ENCODE measurements at regions not wholly inside any gene's neighbourhood (a gene's known extent, or its start where the extent isn't known, plus 50 kb on each side); places are given as distances from the start of the nearest gene placed in this dataset.
"Not testable (repeated sequence)": the region's sequence is repeated elsewhere in the genome, so short reads cannot be mapped to it uniquely, and the experiment has no call there.

DNA sequence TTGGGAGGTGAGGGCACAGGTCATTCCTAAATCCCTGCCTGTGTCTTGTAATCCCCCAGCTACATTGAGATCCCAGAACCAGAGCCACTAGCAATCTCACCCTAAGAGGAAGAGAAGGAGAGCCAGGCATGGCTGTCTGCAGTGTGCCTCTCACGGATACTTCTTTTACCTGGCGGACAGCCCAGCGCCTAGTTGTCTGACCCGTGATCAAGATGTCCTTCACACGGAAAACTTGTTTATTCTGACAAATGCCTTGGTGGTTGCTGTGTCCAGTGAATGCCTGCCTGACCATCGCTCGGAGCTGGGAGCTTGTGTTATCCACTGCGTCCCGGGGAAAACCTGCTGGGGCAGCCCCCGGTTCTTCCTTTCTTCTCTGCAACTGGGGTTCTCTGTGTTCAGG, 140.5 kb upstream of the WSCD1 start:
- Histone ChIP-seq H3K9ac (ENCODE audit: low read depth, low read length) (no peak overlapping the region), H3K27me3 (ENCODE audit: control insufficient read depth, insufficient read depth, low read length) (no peaks in the 10 kb centered on the region), H3K36me3 (ENCODE audit: control insufficient read depth, insufficient read depth, low read length) (no peaks in the 10 kb centered on the region)

DNA sequence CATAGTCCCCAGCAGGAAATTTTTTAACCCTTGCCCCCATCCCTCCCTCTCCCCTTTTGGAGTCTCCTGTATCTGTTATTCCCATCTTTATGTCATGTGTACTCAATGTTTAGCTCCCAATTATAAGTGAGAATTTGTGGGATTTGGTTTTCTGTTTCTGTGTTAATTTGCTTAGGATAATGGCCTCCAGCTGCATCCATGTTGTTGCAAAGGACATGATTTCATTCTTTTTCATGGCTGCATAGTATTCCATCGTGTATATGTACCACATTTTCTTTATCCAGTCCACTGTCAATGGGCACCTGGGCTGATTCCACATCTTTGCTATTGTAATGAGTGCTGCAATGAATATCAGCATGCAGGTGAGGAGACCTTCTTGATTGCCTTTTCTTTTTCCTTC, 139.6 kb upstream of the WSCD1 start:
- not testable (repeated sequence) for H3K4me3 ChIP-seq (ENCODE audit: low read depth, low read length); H3K27ac ChIP-seq (ENCODE audit: low read depth, low read length); H3K9ac ChIP-seq (ENCODE audit: low read depth, low read length); H3K36me3 ChIP-seq (ENCODE audit: control insufficient read depth, insufficient read depth, low read length); H3K9me3 ChIP-seq (ENCODE audit: control insufficient read depth, insufficient read depth, low read length); H3K27me3 ChIP-seq (ENCODE audit: control insufficient read depth, insufficient read depth, low read length); H3K4me1 ChIP-seq (ENCODE audit: control insufficient read depth, insufficient read depth, low read length)

More for the DNA sequence above, 140.5 kb upstream of the WSCD1 start:
- H3K27ac ChIP-seq (ENCODE audit: low read depth, low read length), result no peak overlapping the region
- no peak overlapping the region for H3K4me3 ChIP-seq (ENCODE audit: low read depth, low read length)
- no peaks in the 10 kb centered on the region for H3K9me3 ChIP-seq (ENCODE audit: control insufficient read depth, insufficient read depth, low read length)
- H3K4me1 ChIP-seq (ENCODE audit: control insufficient read depth, insufficient read depth, low read length), result no peaks in the 10 kb centered on the region

DNA sequence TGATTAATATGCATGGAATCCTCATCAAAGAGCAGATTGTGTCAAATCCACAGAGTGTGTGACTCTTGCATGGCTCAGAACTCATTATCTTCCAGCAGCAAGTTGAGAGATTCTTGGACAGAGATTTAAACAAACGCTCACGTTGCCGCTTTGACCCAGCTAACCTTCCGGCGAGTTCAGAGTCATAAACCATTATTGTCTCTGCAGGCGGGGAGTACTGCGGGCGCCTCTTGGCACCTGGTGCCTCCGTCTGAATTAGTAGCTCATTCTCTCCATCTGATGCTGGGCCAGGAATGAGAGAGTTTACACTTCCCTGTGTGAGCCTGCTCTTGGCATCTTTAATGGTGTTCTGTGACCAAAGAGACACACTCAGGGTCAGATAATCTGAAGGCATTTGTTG, 138.6 kb upstream of the WSCD1 start:
- H3K36me3 ChIP-seq (ENCODE audit: control insufficient read depth, insufficient read depth, low read length), result no peaks in the 10 kb centered on the region
- H3K4me3 ChIP-seq (ENCODE audit: low read depth, low read length), result no peak overlapping the region
- no peaks in the 10 kb centered on the region for H3K4me1 ChIP-seq (ENCODE audit: control insufficient read depth, insufficient read depth, low read length)
- H3K9ac ChIP-seq (ENCODE audit: low read depth, low read length), result no peak overlapping the region
- no peaks in the 10 kb centered on the region for H3K27me3 ChIP-seq (ENCODE audit: control insufficient read depth, insufficient read depth, low read length)
- no peaks in the 10 kb centered on the region for H3K9me3 ChIP-seq (ENCODE audit: control insufficient read depth, insufficient read depth, low read length)
- H3K27ac ChIP-seq (ENCODE audit: low read depth, low read length), result no peak overlapping the region

DNA sequence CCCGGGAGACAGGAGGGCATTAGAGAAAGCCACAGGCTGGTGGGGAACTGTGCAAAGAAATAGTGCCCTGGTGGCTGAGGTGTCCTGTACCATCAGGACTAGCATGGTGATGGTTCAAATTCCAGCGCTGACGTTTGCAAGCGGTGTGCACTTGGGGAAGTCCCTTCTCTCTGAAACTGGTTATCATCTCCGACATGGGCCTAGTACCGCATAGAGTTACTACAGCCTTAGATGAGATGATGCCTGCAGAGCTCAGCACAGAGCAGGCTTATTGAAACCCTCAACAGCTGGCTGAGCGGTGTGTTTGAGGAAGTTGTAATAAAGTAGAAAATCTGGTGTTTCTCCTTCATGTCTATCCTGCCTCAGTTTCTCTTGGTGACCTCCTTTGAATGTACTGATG, 136.7 kb upstream of the WSCD1 start:
- Histone ChIP-seq H3K36me3 (ENCODE audit: control insufficient read depth, insufficient read depth, low read length) (no peaks in the 10 kb centered on the region), H3K4me3 (ENCODE audit: low read depth, low read length) (no peak overlapping the region), H3K27ac (ENCODE audit: low read depth, low read length) (no peak overlapping the region), H3K9me3 (ENCODE audit: control insufficient read depth, insufficient read depth, low read length) (no peaks in the 10 kb centered on the region), H3K27me3 (ENCODE audit: control insufficient read depth, insufficient read depth, low read length) (no peaks in the 10 kb centered on the region), H3K9ac (ENCODE audit: low read depth, low read length) (no peak overlapping the region), H3K4me1 (ENCODE audit: control insufficient read depth, insufficient read depth, low read length) (no peaks in the 10 kb centered on the region)

DNA sequence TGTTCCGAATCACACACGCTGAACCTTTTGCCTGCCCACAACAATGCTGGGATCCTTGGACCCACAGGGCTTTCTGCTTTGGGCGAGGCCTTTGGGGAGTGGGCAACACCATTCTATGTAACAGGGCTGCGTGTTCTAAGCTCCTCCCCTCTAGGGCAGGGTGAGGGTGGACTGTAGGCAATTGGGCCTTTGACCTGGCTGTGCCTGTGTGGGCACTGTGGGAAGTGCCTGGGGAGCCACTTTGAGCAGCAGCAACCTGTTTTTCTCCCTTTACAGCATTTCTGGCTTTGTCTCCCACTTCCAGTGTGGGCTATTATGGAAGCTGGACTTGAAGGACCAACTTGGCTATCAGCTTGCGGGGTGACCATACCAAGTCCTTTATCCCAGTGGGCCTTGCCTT, 128.9 kb upstream of the WSCD1 start:
- Histone ChIP-seq H3K4me1 (ENCODE audit: control insufficient read depth, insufficient read depth, low read length) (no peaks in the 10 kb centered on the region), H3K27me3 (ENCODE audit: control insufficient read depth, insufficient read depth, low read length) (no peaks in the 10 kb centered on the region), H3K4me3 (ENCODE audit: low read depth, low read length) (no peak overlapping the region), H3K36me3 (ENCODE audit: control insufficient read depth, insufficient read depth, low read length) (no peaks in the 10 kb centered on the region), H3K9me3 (ENCODE audit: control insufficient read depth, insufficient read depth, low read length) (no peaks in the 10 kb centered on the region), H3K27ac (ENCODE audit: low read depth, low read length) (no peak overlapping the region), H3K9ac (ENCODE audit: low read depth, low read length) (no peak overlapping the region)

DNA sequence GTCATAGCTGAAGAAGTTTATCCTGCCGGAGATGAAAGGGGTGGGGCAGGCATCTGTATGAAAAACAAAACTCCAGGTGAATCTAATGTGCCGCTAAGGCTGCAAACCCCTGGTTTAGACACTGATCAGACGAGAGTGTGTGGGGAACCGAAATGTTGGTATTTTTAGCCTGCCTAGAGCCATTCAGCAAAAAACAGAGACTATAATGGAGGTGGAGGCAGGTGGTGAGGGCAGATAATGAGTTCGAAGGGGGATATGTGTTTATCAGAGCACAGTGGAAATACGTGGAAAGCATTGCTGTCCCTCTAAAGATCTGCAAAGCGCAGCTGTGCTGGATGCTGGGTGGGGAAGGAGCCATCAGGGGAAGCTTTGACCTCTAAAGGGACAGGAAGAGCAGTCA, 127.5 kb upstream of the WSCD1 start:
- Histone ChIP-seq H3K27ac (ENCODE audit: low read depth, low read length) (no peak overlapping the region), H3K36me3 (ENCODE audit: control insufficient read depth, insufficient read depth, low read length) (no peaks in the 10 kb centered on the region), H3K4me1 (ENCODE audit: control insufficient read depth, insufficient read depth, low read length) (no peaks in the 10 kb centered on the region), H3K4me3 (ENCODE audit: low read depth, low read length) (no peak overlapping the region), H3K9ac (ENCODE audit: low read depth, low read length) (no peak overlapping the region), H3K27me3 (ENCODE audit: control insufficient read depth, insufficient read depth, low read length) (no peaks in the 10 kb centered on the region), H3K9me3 (ENCODE audit: control insufficient read depth, insufficient read depth, low read length) (no peaks in the 10 kb centered on the region)

DNA sequence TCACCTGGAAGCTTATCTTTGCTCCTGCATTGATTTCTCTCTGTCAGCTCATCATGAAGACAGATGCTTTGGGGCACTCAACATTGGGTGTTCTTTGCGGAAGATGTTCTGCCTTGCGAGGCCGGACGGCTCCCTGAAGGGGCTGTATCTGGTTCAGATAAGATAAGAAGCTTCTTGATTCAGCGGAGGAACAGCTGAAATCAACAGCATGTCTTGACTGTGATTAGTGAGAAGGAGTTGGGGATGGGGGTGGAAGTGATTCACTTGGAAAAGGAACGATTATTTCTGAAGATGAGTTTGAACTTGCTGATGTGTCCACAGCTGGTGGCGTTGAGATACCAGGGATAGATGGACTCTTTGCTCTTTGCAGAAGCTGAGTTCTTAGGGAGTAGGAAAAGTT, 126.9 kb upstream of the WSCD1 start:
- H3K4me1 ChIP-seq (ENCODE audit: control insufficient read depth, insufficient read depth, low read length), result no peaks in the 10 kb centered on the region
- H3K9ac ChIP-seq (ENCODE audit: low read depth, low read length), result no peak overlapping the region
- no peaks in the 10 kb centered on the region for H3K27me3 ChIP-seq (ENCODE audit: control insufficient read depth, insufficient read depth, low read length)
- no peaks in the 10 kb centered on the region for H3K9me3 ChIP-seq (ENCODE audit: control insufficient read depth, insufficient read depth, low read length)
- no peak overlapping the region for H3K27ac ChIP-seq (ENCODE audit: low read depth, low read length)
- no peaks in the 10 kb centered on the region for H3K36me3 ChIP-seq (ENCODE audit: control insufficient read depth, insufficient read depth, low read length)
- H3K4me3 ChIP-seq (ENCODE audit: low read depth, low read length), result no peak overlapping the region

DNA sequence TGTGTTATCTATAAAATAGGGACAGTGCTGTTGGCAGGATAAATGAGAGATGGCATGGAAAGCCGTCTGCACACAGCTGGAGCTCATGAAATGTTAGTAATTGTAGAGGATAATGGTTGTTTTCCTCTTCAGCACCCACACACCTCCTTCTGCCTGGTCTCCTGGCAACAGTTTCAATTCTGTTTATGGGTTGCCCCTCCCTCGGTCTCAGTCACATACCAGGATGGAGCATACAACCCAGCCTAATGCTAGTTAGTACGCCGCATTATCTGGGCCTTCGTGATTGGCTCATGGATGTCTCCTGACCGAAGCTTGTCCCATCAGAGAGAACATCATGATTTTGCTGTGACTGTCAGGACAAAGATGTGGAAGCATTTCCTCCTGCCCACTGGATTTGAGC, 126.2 kb upstream of the WSCD1 start:
- Histone ChIP-seq H3K9ac (ENCODE audit: low read depth, low read length) (no peak overlapping the region), H3K27ac (ENCODE audit: low read depth, low read length) (no peak overlapping the region), H3K9me3 (ENCODE audit: control insufficient read depth, insufficient read depth, low read length) (no peaks in the 10 kb centered on the region), H3K4me3 (ENCODE audit: low read depth, low read length) (no peak overlapping the region), H3K36me3 (ENCODE audit: control insufficient read depth, insufficient read depth, low read length) (no peaks in the 10 kb centered on the region), H3K4me1 (ENCODE audit: control insufficient read depth, insufficient read depth, low read length) (no peaks in the 10 kb centered on the region), H3K27me3 (ENCODE audit: control insufficient read depth, insufficient read depth, low read length) (no peaks in the 10 kb centered on the region)

DNA sequence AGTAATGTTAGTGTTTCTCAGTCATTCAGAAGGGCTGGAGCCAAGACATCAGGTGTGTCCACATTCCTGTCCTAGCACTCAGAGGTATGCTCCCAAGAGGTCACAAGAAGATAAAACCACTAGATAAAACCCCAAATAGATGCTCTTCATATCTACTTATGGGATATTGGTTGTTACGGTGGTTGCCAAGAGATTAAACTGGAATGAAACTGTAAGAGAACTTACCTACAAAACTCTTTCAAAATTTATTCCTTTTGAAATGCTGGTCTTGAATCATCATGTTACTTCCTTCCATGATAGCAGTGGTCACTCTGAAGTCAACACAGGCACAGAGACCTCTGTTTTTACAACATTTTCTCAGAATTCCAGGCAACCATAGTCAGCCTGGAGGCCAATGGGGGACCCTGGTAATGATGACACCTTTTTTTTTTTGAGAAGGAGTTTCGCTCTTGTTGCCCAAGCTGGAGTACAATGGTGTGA, 122.4 kb upstream of the WSCD1 start:
- H3K4me1 ChIP-seq (ENCODE audit: control insufficient read depth, insufficient read depth, low read length), result no peaks in the 10 kb centered on the region
- H3K9ac ChIP-seq (ENCODE audit: low read depth, low read length), result no peak overlapping the region
- no peaks in the 10 kb centered on the region for H3K9me3 ChIP-seq (ENCODE audit: control insufficient read depth, insufficient read depth, low read length)
- no peaks in the 10 kb centered on the region for H3K36me3 ChIP-seq (ENCODE audit: control insufficient read depth, insufficient read depth, low read length)
- no peak overlapping the region for H3K4me3 ChIP-seq (ENCODE audit: low read depth, low read length)
- H3K27ac ChIP-seq (ENCODE audit: low read depth, low read length), result no peak overlapping the region
- no peaks in the 10 kb centered on the region for H3K27me3 ChIP-seq (ENCODE audit: control insufficient read depth, insufficient read depth, low read length)

DNA sequence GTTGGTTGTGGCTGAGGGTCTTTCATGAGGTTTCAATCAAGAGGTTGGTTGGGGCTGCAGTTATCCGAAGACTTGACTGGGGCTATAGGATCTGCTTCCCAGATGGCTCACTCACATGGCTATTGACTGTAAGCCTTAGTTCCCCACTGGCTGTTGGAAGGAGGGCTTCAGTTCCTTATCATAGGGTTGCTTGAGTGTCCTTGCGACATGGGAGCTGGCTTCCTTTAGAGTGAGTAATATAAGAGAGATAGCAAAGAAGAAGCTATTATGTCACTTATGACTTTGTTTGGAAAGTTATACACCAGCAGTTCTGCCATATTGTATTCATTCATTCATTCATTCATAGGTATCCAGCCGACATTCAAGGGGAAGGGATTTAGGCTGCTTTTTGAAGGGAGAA, 121.4 kb upstream of the WSCD1 start:
- H3K27me3 ChIP-seq (ENCODE audit: control insufficient read depth, insufficient read depth, low read length), result no peaks in the 10 kb centered on the region
- no peak overlapping the region for H3K27ac ChIP-seq (ENCODE audit: low read depth, low read length)

DNA sequence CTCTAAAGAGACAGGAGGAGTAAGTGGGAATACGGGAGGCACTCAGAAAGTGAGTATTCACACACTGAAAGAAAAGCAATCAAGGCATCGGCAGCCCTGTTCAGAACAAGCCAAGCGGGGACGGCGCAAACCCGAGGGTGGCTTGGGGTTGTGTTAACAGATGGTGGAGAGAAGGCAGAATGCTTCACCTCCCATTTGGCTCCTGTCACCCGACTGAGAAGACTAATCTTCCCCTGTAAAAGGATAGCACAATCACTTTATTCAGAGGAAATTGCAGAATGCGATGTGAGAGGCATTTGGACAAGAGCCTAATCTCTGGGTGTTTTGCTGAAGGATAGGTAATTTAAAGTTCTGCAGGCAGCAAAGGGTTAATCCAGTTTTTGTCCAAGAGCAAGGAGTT, 119.3 kb upstream of the WSCD1 start:
- no peak overlapping the region for H3K9ac ChIP-seq (ENCODE audit: low read depth, low read length)
- H3K9me3 ChIP-seq (ENCODE audit: control insufficient read depth, insufficient read depth, low read length), result peaks cover 6% of the 10 kb centered on the region
- no peaks in the 10 kb centered on the region for H3K36me3 ChIP-seq (ENCODE audit: control insufficient read depth, insufficient read depth, low read length)
- H3K27ac ChIP-seq (ENCODE audit: low read depth, low read length), result no peak overlapping the region
- H3K4me3 ChIP-seq (ENCODE audit: low read depth, low read length), result no peak overlapping the region
- H3K4me1 ChIP-seq (ENCODE audit: control insufficient read depth, insufficient read depth, low read length), result no peaks in the 10 kb centered on the region
- H3K27me3 ChIP-seq (ENCODE audit: control insufficient read depth, insufficient read depth, low read length), result no peaks in the 10 kb centered on the region

More for the DNA sequence above, 121.4 kb upstream of the WSCD1 start:
- no peaks in the 10 kb centered on the region for H3K36me3 ChIP-seq (ENCODE audit: control insufficient read depth, insufficient read depth, low read length)
- H3K4me1 ChIP-seq (ENCODE audit: control insufficient read depth, insufficient read depth, low read length), result no peaks in the 10 kb centered on the region
- no peaks in the 10 kb centered on the region for H3K9me3 ChIP-seq (ENCODE audit: control insufficient read depth, insufficient read depth, low read length)
- H3K9ac ChIP-seq (ENCODE audit: low read depth, low read length), result no peak overlapping the region
- H3K4me3 ChIP-seq (ENCODE audit: low read depth, low read length), result no peak overlapping the region

DNA sequence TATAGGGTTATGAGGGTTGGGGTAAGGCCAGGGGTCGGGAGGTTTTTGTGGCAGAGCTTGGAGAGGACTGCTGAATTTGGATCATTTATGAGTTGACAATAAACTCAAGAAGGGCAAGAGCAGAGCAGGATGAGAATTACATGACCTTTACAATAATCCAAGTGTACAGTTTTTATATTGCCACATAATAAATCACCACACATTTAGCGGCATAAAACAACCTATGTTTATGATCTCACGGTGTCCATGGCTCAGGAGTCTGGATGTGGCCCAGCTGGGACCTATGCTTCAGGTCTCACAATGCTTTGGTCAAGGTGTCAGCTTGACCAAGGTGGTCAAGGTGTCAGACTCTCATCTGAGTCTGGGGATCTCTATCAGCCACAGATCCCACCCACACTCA, 118.3 kb upstream of the WSCD1 start:
- Histone ChIP-seq H3K27ac (ENCODE audit: low read depth, low read length) (no peak overlapping the region), H3K4me3 (ENCODE audit: low read depth, low read length) (no peak overlapping the region), H3K4me1 (ENCODE audit: control insufficient read depth, insufficient read depth, low read length) (no peaks in the 10 kb centered on the region), H3K36me3 (ENCODE audit: control insufficient read depth, insufficient read depth, low read length) (no peaks in the 10 kb centered on the region), H3K9ac (ENCODE audit: low read depth, low read length) (no peak overlapping the region), H3K9me3 (ENCODE audit: control insufficient read depth, insufficient read depth, low read length) (peaks cover 9% of the 10 kb centered on the region), H3K27me3 (ENCODE audit: control insufficient read depth, insufficient read depth, low read length) (no peaks in the 10 kb centered on the region)

Measured in HUES48 (cell line).